Endothelial cell of umbilical vein (primary cell): ENCODE measurements at regions not wholly inside any gene's neighbourhood (a gene's known extent, or its start where the extent isn't known, plus 50 kb on each side); places are given as distances from the start of the nearest gene placed in this dataset.

ENCODE experiments used
- EZH2 ChIP-seq: IDR thresholded peaks from 2 replicates; pipeline ENCODE4 v1.6.1; 2012; ENCODE audit warnings: borderline replicate concordance, low read depth, mild to moderate bottlenecking, moderate library complexity, low read length, inconsistent platforms; ENCODE audit not compliant: severe bottlenecking
- FOS ChIP-seq: IDR thresholded peaks from 2 replicates; pipeline ENCODE4 v1.6.1; 2011; ENCODE audit warnings: mild to moderate bottlenecking, low read length, moderate library complexity, borderline replicate concordance; ENCODE audit not compliant: insufficient read depth
- GATA2 ChIP-seq: IDR thresholded peaks from 2 replicates; pipeline ENCODE4 v1.7.0; 2011; ENCODE audit warnings: low read depth, mild to moderate bottlenecking, moderate library complexity, mixed read lengths, low read length; ENCODE audit not compliant: insufficient read length, insufficient read depth
- JUN ChIP-seq: IDR thresholded peaks from 2 replicates; pipeline ENCODE4 v1.6.1; 2011; ENCODE audit warnings: borderline replicate concordance, low read depth; ENCODE audit not compliant: insufficient read length, insufficient read depth
- MYC ChIP-seq: IDR thresholded peaks from one replicate; pipeline ENCODE4 v1.6.1; 2011; ENCODE audit warnings: mild to moderate bottlenecking, low read depth, low read length
- POLR2A ChIP-seq: IDR thresholded peaks from 2 replicates; pipeline ENCODE4 v1.6.1; 2012; ENCODE audit warnings: low read depth, mild to moderate bottlenecking, control low read depth, low read length
- POLR2AphosphoS5 ChIP-seq: IDR thresholded peaks from 2 replicates; pipeline ENCODE4 v1.6.1; 2012; ENCODE audit warnings: low read depth, mild to moderate bottlenecking, control low read depth, low read length, moderate library complexity; ENCODE audit not compliant: insufficient read depth
- TF ChIP-seq, protein P1 (sequence below), 2 donors: IDR thresholded peaks; 1 replicate in 1 of 2; 2 replicates in 1 of 2; pipeline ENCODE4 v1.5.1; 2011; ENCODE audit warnings: low read length in 2 of 2, mild to moderate bottlenecking in 2 of 2, moderate library complexity in 2 of 2, control low read depth in 1 of 2, inconsistent platforms in 1 of 2, low read depth in 1 of 2; ENCODE audit not compliant: insufficient read depth in 1 of 2; ENCODE audit errors: extremely low read depth in 1 of 2
- TF ChIP-seq, protein P2 (sequence below): IDR thresholded peaks from 2 replicates; pipeline ENCODE4 v1.6.1; 2011; ENCODE audit not compliant: insufficient read depth, insufficient read length

DNA sequence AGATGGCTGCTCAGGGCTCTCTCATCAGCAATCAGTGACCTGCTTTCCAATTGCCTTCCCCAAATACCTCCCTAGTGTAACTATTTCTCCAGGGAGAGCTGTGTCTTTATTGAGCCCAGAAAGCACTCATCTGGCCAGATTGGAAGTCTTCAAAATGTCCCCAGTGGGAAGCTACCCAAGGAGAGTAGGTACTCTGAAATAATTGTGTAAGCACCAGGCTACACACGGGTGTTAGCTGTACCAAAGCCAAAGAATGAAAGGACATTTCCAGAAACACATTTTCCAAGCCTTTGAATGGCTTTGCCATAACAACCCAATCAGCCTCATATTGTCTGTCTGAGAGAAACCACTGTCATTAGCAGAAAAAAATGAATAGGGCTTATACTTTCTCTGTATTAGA, 318.8 kb downstream of the FAM170A start:
- TF ChIP-seq FOS, result no peak
- TF ChIP-seq, protein P1, sequence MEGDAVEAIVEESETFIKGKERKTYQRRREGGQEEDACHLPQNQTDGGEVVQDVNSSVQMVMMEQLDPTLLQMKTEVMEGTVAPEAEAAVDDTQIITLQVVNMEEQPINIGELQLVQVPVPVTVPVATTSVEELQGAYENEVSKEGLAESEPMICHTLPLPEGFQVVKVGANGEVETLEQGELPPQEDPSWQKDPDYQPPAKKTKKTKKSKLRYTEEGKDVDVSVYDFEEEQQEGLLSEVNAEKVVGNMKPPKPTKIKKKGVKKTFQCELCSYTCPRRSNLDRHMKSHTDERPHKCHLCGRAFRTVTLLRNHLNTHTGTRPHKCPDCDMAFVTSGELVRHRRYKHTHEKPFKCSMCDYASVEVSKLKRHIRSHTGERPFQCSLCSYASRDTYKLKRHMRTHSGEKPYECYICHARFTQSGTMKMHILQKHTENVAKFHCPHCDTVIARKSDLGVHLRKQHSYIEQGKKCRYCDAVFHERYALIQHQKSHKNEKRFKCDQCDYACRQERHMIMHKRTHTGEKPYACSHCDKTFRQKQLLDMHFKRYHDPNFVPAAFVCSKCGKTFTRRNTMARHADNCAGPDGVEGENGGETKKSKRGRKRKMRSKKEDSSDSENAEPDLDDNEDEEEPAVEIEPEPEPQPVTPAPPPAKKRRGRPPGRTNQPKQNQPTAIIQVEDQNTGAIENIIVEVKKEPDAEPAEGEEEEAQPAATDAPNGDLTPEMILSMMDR (IDR thresholded peaks at IDR 0.05; ENCODE audit: extremely low read depth in 1 of 2, insufficient read depth in 1 of 2, low read depth in 1 of 2, low read length in 2 of 2), result no peak
- no peak for TF ChIP-seq POLR2A
- no peak for TF ChIP-seq MYC
- TF ChIP-seq, protein P2, sequence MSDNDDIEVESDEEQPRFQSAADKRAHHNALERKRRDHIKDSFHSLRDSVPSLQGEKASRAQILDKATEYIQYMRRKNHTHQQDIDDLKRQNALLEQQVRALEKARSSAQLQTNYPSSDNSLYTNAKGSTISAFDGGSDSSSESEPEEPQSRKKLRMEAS, result no peak
- no peak for TF ChIP-seq POLR2AphosphoS5
- no peak for TF ChIP-seq GATA2
- no peak for TF ChIP-seq EZH2
- TF ChIP-seq JUN, result no peak
